ENCODE measurements at regions not wholly inside any gene's neighbourhood (a gene's known extent, or its start where the extent isn't known, plus 50 kb on each side); places are given as distances from the start of the nearest gene placed in this dataset.

- no peak overlapping the region for H3K4me3 ChIP-seq (ENCODE audit: low read length, poor library complexity, severe bottlenecking)
- no peaks in the 10 kb centered on the region for H3K79me2 ChIP-seq (ENCODE audit: insufficient read depth, low read length)
- H3K27me3 ChIP-seq (ENCODE audit: insufficient read depth, low read length, poor library complexity, severe bottlenecking), result no peaks in the 10 kb centered on the region
- H3K9ac ChIP-seq (ENCODE audit: low read depth, low read length, poor library complexity, severe bottlenecking), result no peak overlapping the region
- H3F3A ChIP-seq (ENCODE audit: low read depth), result no peaks in the 10 kb centered on the region
- no peak overlapping the region for H3K4me2 ChIP-seq (ENCODE audit: low read depth, low read length, poor library complexity, severe bottlenecking)
- H2AFZ ChIP-seq (ENCODE audit: low read length), result no peak overlapping the region
- no peaks in the 10 kb centered on the region for H4K20me1 ChIP-seq (ENCODE audit: insufficient read depth, low read length, poor library complexity, severe bottlenecking)
- H3K36me3 ChIP-seq (ENCODE audit: insufficient read depth, low read length), result no peaks in the 10 kb centered on the region
- H3K4me1 ChIP-seq (ENCODE audit: insufficient read depth, low read length, poor library complexity, severe bottlenecking), result no peaks in the 10 kb centered on the region
- no peaks in the 10 kb centered on the region for H3K9me3 ChIP-seq (ENCODE audit: insufficient read depth, low read depth, low read length)
- no peak for TF ChIP-seq EZH2phosphoT487 (IDR thresholded peaks at IDR 0.05; ENCODE audit: borderline replicate concordance)
- TF ChIP-seq, protein P1, sequence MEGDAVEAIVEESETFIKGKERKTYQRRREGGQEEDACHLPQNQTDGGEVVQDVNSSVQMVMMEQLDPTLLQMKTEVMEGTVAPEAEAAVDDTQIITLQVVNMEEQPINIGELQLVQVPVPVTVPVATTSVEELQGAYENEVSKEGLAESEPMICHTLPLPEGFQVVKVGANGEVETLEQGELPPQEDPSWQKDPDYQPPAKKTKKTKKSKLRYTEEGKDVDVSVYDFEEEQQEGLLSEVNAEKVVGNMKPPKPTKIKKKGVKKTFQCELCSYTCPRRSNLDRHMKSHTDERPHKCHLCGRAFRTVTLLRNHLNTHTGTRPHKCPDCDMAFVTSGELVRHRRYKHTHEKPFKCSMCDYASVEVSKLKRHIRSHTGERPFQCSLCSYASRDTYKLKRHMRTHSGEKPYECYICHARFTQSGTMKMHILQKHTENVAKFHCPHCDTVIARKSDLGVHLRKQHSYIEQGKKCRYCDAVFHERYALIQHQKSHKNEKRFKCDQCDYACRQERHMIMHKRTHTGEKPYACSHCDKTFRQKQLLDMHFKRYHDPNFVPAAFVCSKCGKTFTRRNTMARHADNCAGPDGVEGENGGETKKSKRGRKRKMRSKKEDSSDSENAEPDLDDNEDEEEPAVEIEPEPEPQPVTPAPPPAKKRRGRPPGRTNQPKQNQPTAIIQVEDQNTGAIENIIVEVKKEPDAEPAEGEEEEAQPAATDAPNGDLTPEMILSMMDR (conservative IDR thresholded peaks at IDR 0.05; ENCODE audit: low read length), result no peak
- H3K9me2 ChIP-seq (replicated peaks; ENCODE audit: low read depth, low read length), result no peaks in the 10 kb centered on the region
Observed at GRCh38 chr20:39129523-39129922, 167.4 kb downstream of the DHX35 start.

DNA sequence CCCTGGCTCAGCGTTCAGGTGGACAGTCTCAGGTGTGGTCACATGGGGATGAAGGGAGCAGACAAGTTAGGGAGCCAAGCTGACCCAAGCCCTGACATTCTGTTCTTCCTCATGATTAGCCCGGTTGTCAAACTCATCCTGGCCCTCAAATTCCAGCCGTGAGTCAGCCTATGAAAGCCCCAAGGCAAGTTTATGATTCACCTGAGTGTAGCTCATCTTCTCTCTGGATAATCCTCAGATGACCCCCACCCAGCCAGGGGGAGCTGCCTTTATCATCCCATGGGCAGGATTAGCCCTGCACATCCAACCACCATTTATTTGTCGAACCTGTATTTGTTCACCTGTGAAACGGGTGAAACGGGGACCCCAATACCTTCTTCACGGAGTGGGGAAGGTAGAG, 161.9 kb downstream of the DHX35 start:
- Histone ChIP-seq H3K9me3 (ENCODE audit: insufficient read depth, low read depth, low read length) (no peaks in the 10 kb centered on the region), H3K4me1 (ENCODE audit: insufficient read depth, low read length, poor library complexity, severe bottlenecking) (no peaks in the 10 kb centered on the region), H3K9me2 (replicated peaks; ENCODE audit: low read depth, low read length) (no peaks in the 10 kb centered on the region), H3K27me3 (ENCODE audit: insufficient read depth, low read length, poor library complexity, severe bottlenecking) (no peaks in the 10 kb centered on the region), H3K79me2 (ENCODE audit: insufficient read depth, low read length) (no peaks in the 10 kb centered on the region), H4K20me1 (ENCODE audit: insufficient read depth, low read length, poor library complexity, severe bottlenecking) (no peaks in the 10 kb centered on the region), H2AFZ (ENCODE audit: low read length) (no peak overlapping the region), H3F3A (ENCODE audit: low read depth) (no peaks in the 10 kb centered on the region), H3K4me2 (ENCODE audit: low read depth, low read length, poor library complexity, severe bottlenecking) (no peak overlapping the region), H3K4me3 (ENCODE audit: low read length, poor library complexity, severe bottlenecking) (no peak overlapping the region), H3K36me3 (ENCODE audit: insufficient read depth, low read length) (no peaks in the 10 kb centered on the region), H3K9ac (ENCODE audit: low read depth, low read length, poor library complexity, severe bottlenecking) (no peak overlapping the region)
- TF ChIP-seq, protein P1 (conservative IDR thresholded peaks at IDR 0.05; ENCODE audit: low read length), result no peak
- no peak for TF ChIP-seq EZH2phosphoT487 (IDR thresholded peaks at IDR 0.05; ENCODE audit: borderline replicate concordance)

DNA sequence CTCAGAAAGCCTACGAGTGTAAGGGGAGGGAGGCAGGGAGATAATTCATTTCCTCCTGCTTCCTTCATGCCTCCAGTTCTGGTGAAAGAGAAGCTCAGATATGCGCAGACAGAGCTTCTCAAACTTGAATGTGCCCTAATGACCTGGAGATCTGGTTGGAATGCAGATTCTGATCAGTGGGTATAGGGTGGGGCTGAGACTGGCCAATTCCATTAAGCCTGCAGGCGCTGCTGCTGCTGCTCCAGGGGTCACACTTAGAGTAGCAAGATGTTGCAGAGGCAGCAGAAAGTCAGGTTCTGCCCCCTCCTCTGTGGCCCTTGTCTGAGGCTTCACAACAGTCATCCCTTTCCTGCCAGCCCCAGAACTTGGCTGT, 161.0 kb downstream of the DHX35 start:
- Histone ChIP-seq H3K9me3 (ENCODE audit: insufficient read depth, low read depth, low read length) (no peaks in the 10 kb centered on the region), H3F3A (ENCODE audit: low read depth) (no peaks in the 10 kb centered on the region), H2AFZ (ENCODE audit: low read length) (no peak overlapping the region), H3K79me2 (ENCODE audit: insufficient read depth, low read length) (no peaks in the 10 kb centered on the region), H4K20me1 (ENCODE audit: insufficient read depth, low read length, poor library complexity, severe bottlenecking) (no peaks in the 10 kb centered on the region), H3K36me3 (ENCODE audit: insufficient read depth, low read length) (no peaks in the 10 kb centered on the region), H3K27me3 (ENCODE audit: insufficient read depth, low read length, poor library complexity, severe bottlenecking) (no peaks in the 10 kb centered on the region), H3K4me2 (ENCODE audit: low read depth, low read length, poor library complexity, severe bottlenecking) (no peak overlapping the region), H3K4me3 (ENCODE audit: low read length, poor library complexity, severe bottlenecking) (no peak overlapping the region), H3K9me2 (replicated peaks; ENCODE audit: low read depth, low read length) (no peaks in the 10 kb centered on the region), H3K4me1 (ENCODE audit: insufficient read depth, low read length, poor library complexity, severe bottlenecking) (no peaks in the 10 kb centered on the region), H3K9ac (ENCODE audit: low read depth, low read length, poor library complexity, severe bottlenecking) (no peak overlapping the region)
- TF ChIP-seq, protein P1 (conservative IDR thresholded peaks at IDR 0.05; ENCODE audit: low read length), result no peak
- TF ChIP-seq EZH2phosphoT487 (IDR thresholded peaks at IDR 0.05; ENCODE audit: borderline replicate concordance), result no peak
